Thyroid gland (tissue), 4 donors: ENCODE measurements at regions not wholly inside any gene's neighbourhood (a gene's known extent, or its start where the extent isn't known, plus 50 kb on each side); places are given as distances from the start of the nearest gene placed in this dataset.

Experiments
- CTCF ChIP-seq, 6 experiments: fragments of 200-600 bp in 3 of 6; fragments of 450-650 bp in 3 of 6; sonication (generic) in 3 of 6; IDR thresholded peaks; one replicate each; pipeline ENCODE4 v1.5.1; 2016 to 2019; ENCODE audit warnings: antibody characterized with exemption in 6 of 6, mild to moderate bottlenecking in 2 of 6, inconsistent platforms in 1 of 6, moderate library complexity in 1 of 6
- POLR2A ChIP-seq, 2 donors: fragments of 450-650 bp; IDR thresholded peaks; one replicate each; pipeline ENCODE4 v1.6.1; 2017; ENCODE audit warnings: antibody characterized with exemption in 2 of 2, mild to moderate bottlenecking in 2 of 2, moderate library complexity in 1 of 2

GRCh38 chr18:71237641-71238040 is 948.8 kb downstream of the SOCS6 start:
- TF ChIP-seq CTCF (IDR thresholded peaks at IDR 0.05) = no peak
- no peak for TF ChIP-seq POLR2A (IDR thresholded peaks at IDR 0.05)
